K562 (cell line): ENCODE measurements at regions not wholly inside any gene's neighbourhood (a gene's known extent, or its start where the extent isn't known, plus 50 kb on each side); places are given as distances from the start of the nearest gene placed in this dataset.

ENCODE experiments used
- AFF1 ChIP-seq, 2 experiments: fragments of 450-650 bp; IDR thresholded peaks; 2 replicates each; pipeline ENCODE4 v1.6.1; 2018; ENCODE audit warnings: mild to moderate bottlenecking in 2 of 2, low read depth in 1 of 2; ENCODE audit not compliant: partially characterized antibody in 2 of 2
- BACH1 ChIP-seq: fragments of 200-800 bp; sonication (Bioruptor generic); IDR thresholded peaks from 2 replicates; pipeline ENCODE4 v1.6.1; 2016; ENCODE audit warnings: missing genetic modification characterization, missing compliant biosample characterization
- FOS ChIP-seq: IDR thresholded peaks from 3 replicates; pipeline ENCODE4 v1.6.1; 2011; ENCODE audit not compliant: insufficient read length; ENCODE audit errors: extremely low read depth
- JUNB ChIP-seq: fragments of 450-650 bp; formaldehyde crosslinking; conservative IDR thresholded peaks from 2 replicates; pipeline ENCODE4 v1.4.0; 2020; ENCODE audit warnings: mild to moderate bottlenecking
- NFE2 ChIP-seq: IDR thresholded peaks from 2 replicates; pipeline ENCODE4 v1.6.1; 2014; ENCODE audit warnings: antibody characterized with exemption, low read depth
- NFIX ChIP-seq: fragments of 250-450 bp; sonication (Bioruptor Pico); IDR thresholded peaks from 2 replicates; pipeline ENCODE4 v1.4.0; 2020; ENCODE audit warnings: low read depth, mild to moderate bottlenecking, moderate library complexity
- UBTF ChIP-seq, 2 experiments: IDR thresholded peaks; 2 replicates each; pipeline ENCODE4 v1.6.1; 2012; ENCODE audit warnings: improper control_type of control experiment in 2 of 2, low read depth in 2 of 2, low read length in 2 of 2, borderline replicate concordance in 1 of 2

GRCh38 chr10:64574371-64574770 lies 1053.2 kb downstream of the REEP3 start (continued):
- TF ChIP-seq NFE2 = no peak
- no peak for TF ChIP-seq UBTF (IDR thresholded peaks at IDR 0.05; ENCODE audit: borderline replicate concordance in 1 of 2, low read depth in 2 of 2, low read length in 2 of 2)
- TF ChIP-seq AFF1 (IDR thresholded peaks at IDR 0.05; ENCODE audit: low read depth in 1 of 2, partially characterized antibody in 2 of 2) = peak in 1 of 2 experiments; percentile 27
- no peak for TF ChIP-seq JUNB (CRISPR knock-in tag)
- no peak for TF ChIP-seq FOS
- TF ChIP-seq BACH1 = no peak
- TF ChIP-seq NFIX (CRISPR knock-in tag) = peak; percentile 41; the same call in 1 of the 2 replicates
